HG03097 (cell line): ENCODE measurements at regions not wholly inside any gene's neighbourhood (a gene's known extent, or its start where the extent isn't known, plus 50 kb on each side); places are given as distances from the start of the nearest gene placed in this dataset.

ENCODE experiments used
- ATAC-seq: cut with Tn5 transposase; IDR thresholded peaks from one replicate; pipeline ENCODE4 v1.9.1; 2021; ENCODE audit not compliant: unreplicated experiment, low FRiP score

- ATAC-seq, result no peak
Measured at GRCh38 chr1:220979371-220979770, 100.1 kb downstream of the HLX start.

GRCh38 chr1:220982686-220983085 lies 103.4 kb downstream of the HLX start:
- ATAC-seq, result no peak

GRCh38 chr1:220983877-220984635 lies 104.8 kb downstream of the HLX start:
- ATAC-seq, result no peak

- ATAC-seq, result no peak
Measured at GRCh38 chr1:220990427-220991339, 111.4 kb downstream of the HLX start.

- no peak for ATAC-seq
Measured at GRCh38 chr1:220991506-220991905, 112.3 kb downstream of the HLX start.

- no peak for ATAC-seq
Measured at GRCh38 chr1:220991959-220992704, 112.9 kb downstream of the HLX start.

- ATAC-seq, result no peak
Measured at GRCh38 chr1:220992705-220993052, 113.4 kb downstream of the HLX start.

GRCh38 chr1:220994671-220995070 lies 115.4 kb downstream of the HLX start:
- no peak for ATAC-seq

GRCh38 chr1:220997791-220998190 lies 118.5 kb downstream of the HLX start:
- ATAC-seq, result no peak

- ATAC-seq, result no peak
Measured at GRCh38 chr1:220999872-221000863, 120.9 kb downstream of the HLX start.

GRCh38 chr1:221001167-221001566 lies 121.9 kb downstream of the HLX start:
- no peak for ATAC-seq

- no peak for ATAC-seq
Measured at GRCh38 chr1:221002601-221003000, 123.4 kb downstream of the HLX start.

GRCh38 chr1:221011145-221011544 lies 131.9 kb downstream of the HLX start:
- no peak for ATAC-seq

GRCh38 chr1:221012120-221012519 lies 132.9 kb downstream of the HLX start:
- no peak for ATAC-seq

- no peak for ATAC-seq
Measured at GRCh38 chr1:221013691-221014660, 134.7 kb downstream of the HLX start.

GRCh38 chr1:221015159-221015790 lies 136.0 kb downstream of the HLX start:
- ATAC-seq, result no peak

- no peak for ATAC-seq
Measured at GRCh38 chr1:221016751-221017150, 137.5 kb downstream of the HLX start.

- ATAC-seq, result no peak
Measured at GRCh38 chr1:221018414-221018813, 139.2 kb downstream of the HLX start.
